ENCODE measurements at regions not wholly inside any gene's neighbourhood (a gene's known extent, or its start where the extent isn't known, plus 50 kb on each side); places are given as distances from the start of the nearest gene placed in this dataset.

- TF ChIP-seq, protein P1, sequence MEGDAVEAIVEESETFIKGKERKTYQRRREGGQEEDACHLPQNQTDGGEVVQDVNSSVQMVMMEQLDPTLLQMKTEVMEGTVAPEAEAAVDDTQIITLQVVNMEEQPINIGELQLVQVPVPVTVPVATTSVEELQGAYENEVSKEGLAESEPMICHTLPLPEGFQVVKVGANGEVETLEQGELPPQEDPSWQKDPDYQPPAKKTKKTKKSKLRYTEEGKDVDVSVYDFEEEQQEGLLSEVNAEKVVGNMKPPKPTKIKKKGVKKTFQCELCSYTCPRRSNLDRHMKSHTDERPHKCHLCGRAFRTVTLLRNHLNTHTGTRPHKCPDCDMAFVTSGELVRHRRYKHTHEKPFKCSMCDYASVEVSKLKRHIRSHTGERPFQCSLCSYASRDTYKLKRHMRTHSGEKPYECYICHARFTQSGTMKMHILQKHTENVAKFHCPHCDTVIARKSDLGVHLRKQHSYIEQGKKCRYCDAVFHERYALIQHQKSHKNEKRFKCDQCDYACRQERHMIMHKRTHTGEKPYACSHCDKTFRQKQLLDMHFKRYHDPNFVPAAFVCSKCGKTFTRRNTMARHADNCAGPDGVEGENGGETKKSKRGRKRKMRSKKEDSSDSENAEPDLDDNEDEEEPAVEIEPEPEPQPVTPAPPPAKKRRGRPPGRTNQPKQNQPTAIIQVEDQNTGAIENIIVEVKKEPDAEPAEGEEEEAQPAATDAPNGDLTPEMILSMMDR (conservative IDR thresholded peaks at IDR 0.05), result no peak
- TF ChIP-seq EZH2 (IDR thresholded peaks at IDR 0.05; ENCODE audit: low read depth), result no peak
Observed at GRCh38 chr5:118531276-118531675, 457.1 kb downstream of the DTWD2 start.
